Endothelial cell of umbilical vein (primary cell): ENCODE measurements at regions not wholly inside any gene's neighbourhood (a gene's known extent, or its start where the extent isn't known, plus 50 kb on each side); places are given as distances from the start of the nearest gene placed in this dataset.
"Not testable (repeated sequence)": the region's sequence is repeated elsewhere in the genome, so short reads cannot be mapped to it uniquely, and the experiment has no call there.

ENCODE experiments used
- BruUV-seq: library from RNA; stranded (reverse); fragments of 400-500 nt; replicated peaks from 2 replicates; lab custom pipeline; 2021; lab: Mats Ljungman, UMichigan
- CTCF ChIA-PET: fragments of 300-600, 350-600 bp; sonication (Branson Sonifier 250); formaldehyde crosslinking; loops from one replicate; lab custom pipeline; 2021; ENCODE audit warnings: antibody characterized with exemption, inconsistent platforms; lab: Charles Lee
- POLR2A ChIA-PET: fragments of 300-600, 350-600 bp; sonication (Branson Sonifier 250); formaldehyde crosslinking; loops from one replicate; lab custom pipeline; 2021; ENCODE audit warnings: antibody characterized with exemption, inconsistent platforms; lab: Charles Lee
- DNase-seq: peaks from one replicate; pipeline ENCODE4 v3.0.0-alpha.2; 2011; ENCODE audit warnings: low read depth, low spot score
- FAIRE-seq: peaks from 2 replicates; lab custom pipeline; 2011; peaks lifted over from hg19 to GRCh38; lab: Jason Lieb, UNC
- H2AFZ ChIP-seq: 2 replicates; pipeline ENCODE4 v1.6.0; 2012; ENCODE audit warnings: low read depth, low read length, control low read depth, inconsistent platforms
- H3K27ac ChIP-seq: 2 replicates; pipeline ENCODE4 v1.5.1; 2011; ENCODE audit warnings: low read depth, mild to moderate bottlenecking, control low read depth, low read length, moderate library complexity; ENCODE audit not compliant: insufficient read depth
- H3K27me3 ChIP-seq, 2 experiments: 2 replicates each; pipeline versions ENCODE4 v1.6.0 to v1.6.1; 2011; ENCODE audit warnings: low read length in 2 of 2, mixed read lengths in 1 of 2; ENCODE audit not compliant: control insufficient read depth in 2 of 2, insufficient read depth in 2 of 2
- H3K36me3 ChIP-seq, 2 experiments: 2 replicates in 1 of 2; 3 replicates in 1 of 2; pipeline ENCODE4 v1.5.1; 2011; ENCODE audit warnings: low read length in 2 of 2, mild to moderate bottlenecking in 1 of 2, moderate library complexity in 1 of 2; ENCODE audit not compliant: control insufficient read depth in 2 of 2, insufficient read depth in 2 of 2; ENCODE audit errors: extremely low read depth in 1 of 2
- H3K4me1 ChIP-seq: 3 replicates; pipeline ENCODE4 v1.5.1; 2011; ENCODE audit warnings: mild to moderate bottlenecking, low read length; ENCODE audit not compliant: control insufficient read depth, insufficient read depth; ENCODE audit errors: extremely low read depth
- H3K4me2 ChIP-seq: 2 replicates; pipeline ENCODE4 v1.6.1; 2011; ENCODE audit warnings: low read length, control low read depth, mixed read lengths; ENCODE audit not compliant: insufficient read depth
- H3K4me3 ChIP-seq, 3 experiments: fragments of 200-600 bp in 1 of 3; sonication (generic), shearing (Covaris generic) in 1 of 3; replicated peaks in 1 of 3; 2 replicates each; pipeline ENCODE4 v1.5.1; 2011 to 2016; ENCODE audit warnings: control low read depth in 3 of 3, low read length in 3 of 3, mild to moderate bottlenecking in 2 of 3, inconsistent platforms in 1 of 3, low read depth in 1 of 3, moderate library complexity in 1 of 3; ENCODE audit not compliant: insufficient read depth in 1 of 3
- H3K79me2 ChIP-seq: 2 replicates; pipeline ENCODE4 v1.6.0; 2012; ENCODE audit warnings: low read length, inconsistent platforms; ENCODE audit not compliant: control insufficient read depth, insufficient read depth
- H3K9ac ChIP-seq: replicated peaks from 2 replicates; pipeline ENCODE3; 2011; ENCODE audit warnings: low read length, control low read depth; ENCODE audit not compliant: insufficient read depth; ENCODE audit errors: extremely low read depth
- H3K9me1 ChIP-seq: replicated peaks from 3 replicates; pipeline ENCODE4 v1.6.0; 2011; ENCODE audit warnings: mild to moderate bottlenecking, low read length; ENCODE audit not compliant: control insufficient read depth, insufficient read depth; ENCODE audit errors: extremely low read depth
- H3K9me3 ChIP-seq: replicated peaks from 2 replicates; pipeline ENCODE4 v1.5.1; 2012; ENCODE audit warnings: low read length, inconsistent platforms; ENCODE audit not compliant: control insufficient read depth, insufficient read depth
- H4K20me1 ChIP-seq: replicated peaks from 2 replicates; pipeline ENCODE3; 2011; ENCODE audit warnings: mild to moderate bottlenecking, low read length; ENCODE audit not compliant: control insufficient read depth, insufficient read depth; ENCODE audit errors: extremely low read depth
- dilution Hi-C: fragments of 300-500 bp; cut with MboI; formaldehyde crosslinking; loops from one replicate; pipeline ENCODE4 v1.15.0; 2019; ENCODE audit warnings: low sequenced_read_pairs; ENCODE audit not compliant: extremely low pct_ligation_motif_present
- intact Hi-C: fragments of 100-400 bp; cut with micrococcal nuclease; formaldehyde crosslinking; loops from one replicate; pipeline ENCODE4 v1.10.0; 2022

GRCh38 chr1:121116522-121117297 lies 67.4 kb downstream of the FAM72B start:
- CTCF ChIA-PET, H4K20me1 ChIP-seq, H2AFZ ChIP-seq, POLR2A ChIA-PET, H3K4me2 ChIP-seq, H3K9me3 ChIP-seq, H3K4me1 ChIP-seq, H3K27me3 ChIP-seq, H3K9me1 ChIP-seq, intact Hi-C loops, FAIRE-seq, H3K36me3 ChIP-seq, dilution Hi-C loops, H3K27ac ChIP-seq, H3K79me2 ChIP-seq, H3K9ac ChIP-seq: not testable (repeated sequence)
- peak overlapping the region in 1 of 3 experiments; percentile 28 for H3K4me3 ChIP-seq
- DNase-seq, result peak; percentile 31
- BruUV-seq, result TSS peak; percentile 63

- FAIRE-seq, result peak; percentile 70
- CTCF ChIA-PET, H3K9me1 ChIP-seq: not testable (repeated sequence)
These were observed 66.9 kb downstream of the FAM72B start for GRCh38 chr1:121117298-121117611.

DNA sequence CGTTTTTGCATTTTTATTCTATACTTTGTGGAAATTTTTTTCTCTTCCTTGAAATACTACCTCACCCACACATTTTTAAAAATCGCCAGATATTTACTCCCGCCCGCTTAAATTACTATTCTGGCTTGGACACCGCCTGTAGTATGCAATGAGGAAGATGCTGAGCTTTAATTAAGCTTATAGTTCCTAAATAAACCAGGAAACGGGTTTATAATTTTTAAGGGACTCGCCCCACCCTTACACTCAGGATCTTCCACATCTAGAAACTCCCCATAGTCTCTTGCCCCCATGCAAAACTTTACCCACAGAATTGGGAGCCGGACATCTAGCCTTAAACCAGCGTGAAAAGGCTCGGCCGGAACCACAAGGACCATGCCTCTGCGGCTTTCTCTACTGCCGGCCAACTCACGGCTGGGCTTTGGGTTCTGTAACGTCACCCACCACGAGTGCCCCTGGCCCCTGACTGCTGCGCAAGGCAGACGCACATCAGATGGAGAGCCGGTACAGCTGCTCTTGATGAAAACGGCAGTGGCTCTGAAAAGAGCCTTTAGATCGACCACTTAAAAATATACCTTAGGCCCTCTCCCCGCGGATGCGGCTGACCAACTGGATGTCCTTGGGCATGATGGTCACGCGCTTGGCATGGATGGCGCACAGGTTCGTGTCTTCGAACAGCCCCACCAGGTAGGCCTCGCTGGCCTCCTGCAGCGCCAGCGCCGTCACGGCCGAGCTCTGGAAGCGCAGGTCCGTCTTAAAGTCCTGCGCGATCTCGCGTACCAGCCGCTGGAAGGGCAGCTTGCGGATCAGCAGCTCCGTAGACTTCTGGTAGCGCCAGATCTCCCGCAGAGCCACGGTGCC lies 66.3 kb downstream of the FAM72B start:
- H3K9me1 ChIP-seq, H4K20me1 ChIP-seq: not testable (repeated sequence)
- TSS peak; percentile 91 for BruUV-seq

More at GRCh38 chr1:121117298-121117611, 66.9 kb downstream of the FAM72B start:
- intact Hi-C loops, DNase-seq, dilution Hi-C loops, H3K27me3 ChIP-seq, H3K9me3 ChIP-seq, H3K4me1 ChIP-seq, H2AFZ ChIP-seq, H3K9ac ChIP-seq, BruUV-seq, H3K27ac ChIP-seq, H3K4me2 ChIP-seq, POLR2A ChIA-PET, H3K36me3 ChIP-seq, H4K20me1 ChIP-seq, H3K79me2 ChIP-seq: not testable (repeated sequence)
- H3K4me3 ChIP-seq, result peak overlapping the region in 1 of 3 experiments; percentile 28

More for the DNA sequence above, 66.3 kb downstream of the FAM72B start:
- H3K79me2 ChIP-seq, POLR2A ChIA-PET, H3K27me3 ChIP-seq, H3K9me3 ChIP-seq, FAIRE-seq, H3K4me2 ChIP-seq, H3K4me1 ChIP-seq, H3K27ac ChIP-seq, CTCF ChIA-PET, H2AFZ ChIP-seq, dilution Hi-C loops, intact Hi-C loops, H3K36me3 ChIP-seq: not testable (repeated sequence)
- peak; percentile 42 for DNase-seq
- H3K9ac ChIP-seq, result peak overlapping the region; percentile 9
- H3K4me3 ChIP-seq, result peak overlapping the region in 2 of 3 experiments; percentile 27 to 40
